ENCODE measurements at regions not wholly inside any gene's neighbourhood (a gene's known extent, or its start where the extent isn't known, plus 50 kb on each side); places are given as distances from the start of the nearest gene placed in this dataset.

- Histone ChIP-seq H3K9me3 (ENCODE audit: control insufficient read depth in 2 of 2, low read length in 2 of 2) (peaks cover 0 to 5% of the 10 kb centered on the region in 2 donors), H3K27ac (ENCODE audit: low read length) (no peak overlapping the region), H3K9ac (ENCODE audit: low read length in 2 of 2) (no peak overlapping the region), H3K4me3 (ENCODE audit: low read length in 2 of 2) (no peak overlapping the region), H3K27me3 (ENCODE audit: control insufficient read depth in 1 of 2, insufficient read depth in 2 of 2, low read length in 2 of 2) (peaks cover 4 to 8% of the 10 kb centered on the region in 2 donors), H3K4me1 (ENCODE audit: control insufficient read depth, insufficient read depth, low read length) (no peaks in the 10 kb centered on the region), H3K36me3 (ENCODE audit: control insufficient read depth in 2 of 2, insufficient read depth in 2 of 2, low read length in 2 of 2) (no peaks in the 10 kb centered on the region)
Observed at GRCh38 chr16:6023449-6023848, 925.9 kb upstream of the EEF2KMT start.

DNA sequence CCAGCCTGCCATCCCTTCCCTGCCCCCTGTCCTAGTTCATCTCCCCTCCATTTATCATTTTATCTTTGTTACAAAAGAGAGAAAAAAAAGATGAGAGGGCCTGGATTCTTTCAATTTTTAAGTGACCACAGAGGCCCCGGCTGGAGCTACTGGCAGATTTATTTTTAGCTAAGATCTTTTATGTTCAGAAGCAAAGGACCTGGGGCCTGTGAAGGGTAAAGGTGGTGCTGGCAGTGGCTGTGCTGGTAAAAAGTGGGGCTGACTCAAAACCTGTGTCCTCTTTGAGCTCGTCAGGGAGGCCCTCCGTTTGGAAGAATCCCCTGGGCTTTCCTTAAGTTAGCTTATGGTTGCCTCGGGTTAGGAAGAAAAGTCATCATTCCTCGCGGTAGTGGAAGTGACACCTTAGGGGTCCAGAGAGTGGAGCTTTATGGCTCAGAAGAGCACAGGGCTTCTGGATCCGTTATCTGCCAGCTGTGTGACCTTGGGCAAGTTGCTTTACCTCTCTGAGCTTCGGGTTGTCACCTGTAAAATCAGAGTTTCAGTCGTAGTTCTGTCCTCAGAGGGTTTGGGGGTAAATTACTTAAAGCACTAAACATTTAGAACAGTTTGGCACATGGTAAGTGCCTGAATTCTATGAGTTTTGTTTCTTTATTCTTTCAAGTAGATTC is 923.8 kb upstream of the EEF2KMT start:
- Histone ChIP-seq H3K4me1 (ENCODE audit: control insufficient read depth, insufficient read depth, low read length) (no peaks in the 10 kb centered on the region), H3K9me3 (ENCODE audit: control insufficient read depth in 2 of 2, low read length in 2 of 2) (no peaks in the 10 kb centered on the region), H3K36me3 (ENCODE audit: control insufficient read depth in 2 of 2, insufficient read depth in 2 of 2, low read length in 2 of 2) (no peaks in the 10 kb centered on the region), H3K9ac (ENCODE audit: low read length in 2 of 2) (no peak overlapping the region), H3K27me3 (ENCODE audit: control insufficient read depth in 1 of 2, insufficient read depth in 2 of 2, low read length in 2 of 2) (peaks cover 6 to 15% of the 10 kb centered on the region in 2 donors), H3K27ac (ENCODE audit: low read length) (no peak overlapping the region), H3K4me3 (ENCODE audit: low read length in 2 of 2) (no peak overlapping the region)

- H3K27me3 ChIP-seq (ENCODE audit: control insufficient read depth in 1 of 2, insufficient read depth in 2 of 2, low read length in 2 of 2), result peaks cover 6 to 15% of the 10 kb centered on the region in 2 donors
- H3K4me1 ChIP-seq (ENCODE audit: control insufficient read depth, insufficient read depth, low read length), result no peaks in the 10 kb centered on the region
- no peak overlapping the region for H3K9ac ChIP-seq (ENCODE audit: low read length in 2 of 2)
- no peak overlapping the region for H3K27ac ChIP-seq (ENCODE audit: low read length)
- H3K4me3 ChIP-seq (ENCODE audit: low read length in 2 of 2), result no peak overlapping the region
- H3K36me3 ChIP-seq (ENCODE audit: control insufficient read depth in 2 of 2, insufficient read depth in 2 of 2, low read length in 2 of 2), result no peaks in the 10 kb centered on the region
- no peaks in the 10 kb centered on the region for H3K9me3 ChIP-seq (ENCODE audit: control insufficient read depth in 2 of 2, low read length in 2 of 2)
Observed at GRCh38 chr16:6020162-6020985, 922.8 kb upstream of the EEF2KMT start.

DNA sequence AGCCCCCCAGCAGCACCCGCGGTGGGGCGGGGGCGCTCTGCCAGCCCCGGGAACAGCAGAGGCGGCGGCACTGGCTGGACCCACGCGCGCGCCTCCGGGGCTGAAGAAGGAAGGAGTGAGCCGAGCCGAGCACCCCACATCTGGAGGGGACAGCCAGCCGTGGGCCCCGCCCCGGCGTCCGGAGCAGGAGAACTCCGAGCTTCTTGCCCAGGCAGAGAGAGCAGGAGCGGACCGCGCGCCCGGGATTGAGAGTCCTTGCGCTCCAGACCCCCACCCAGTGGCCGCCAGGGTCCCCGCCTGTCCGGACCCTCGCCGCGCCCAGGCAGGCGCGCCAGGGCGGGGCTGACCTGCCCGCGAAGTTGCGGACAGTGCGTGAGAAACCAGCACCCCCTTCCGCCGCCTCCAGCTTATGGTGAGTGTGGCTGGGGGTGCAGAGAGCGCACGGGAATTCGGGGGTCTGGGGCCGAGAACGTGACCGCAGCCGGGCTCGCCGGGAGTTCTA is 921.9 kb upstream of the EEF2KMT start:
- no peaks in the 10 kb centered on the region for H3K4me1 ChIP-seq (ENCODE audit: control insufficient read depth, insufficient read depth, low read length)
- no peaks in the 10 kb centered on the region for H3K36me3 ChIP-seq (ENCODE audit: control insufficient read depth in 2 of 2, insufficient read depth in 2 of 2, low read length in 2 of 2)
- H3K27ac ChIP-seq (ENCODE audit: low read length), result no peak overlapping the region
- no peaks in the 10 kb centered on the region for H3K9me3 ChIP-seq (ENCODE audit: control insufficient read depth in 2 of 2, low read length in 2 of 2)
- peaks cover 6 to 15% of the 10 kb centered on the region in 2 donors for H3K27me3 ChIP-seq (ENCODE audit: control insufficient read depth in 1 of 2, insufficient read depth in 2 of 2, low read length in 2 of 2)
- no peak overlapping the region for H3K4me3 ChIP-seq (ENCODE audit: low read length in 2 of 2)
- H3K9ac ChIP-seq (ENCODE audit: low read length in 2 of 2), result no peak overlapping the region

- Histone ChIP-seq H3K36me3 (ENCODE audit: control insufficient read depth in 2 of 2, insufficient read depth in 2 of 2, low read length in 2 of 2) (no peaks in the 10 kb centered on the region), H3K9ac (ENCODE audit: low read length in 2 of 2) (no peak overlapping the region), H3K27me3 (ENCODE audit: control insufficient read depth in 1 of 2, insufficient read depth in 2 of 2, low read length in 2 of 2) (peaks cover 6 to 15% of the 10 kb centered on the region in 2 donors), H3K4me1 (ENCODE audit: control insufficient read depth, insufficient read depth, low read length) (no peaks in the 10 kb centered on the region), H3K27ac (ENCODE audit: low read length) (no peak overlapping the region), H3K9me3 (ENCODE audit: control insufficient read depth in 2 of 2, low read length in 2 of 2) (no peaks in the 10 kb centered on the region), H3K4me3 (ENCODE audit: low read length in 2 of 2) (no peak overlapping the region)
Observed at GRCh38 chr16:6018848-6019489, 921.4 kb upstream of the EEF2KMT start.

DNA sequence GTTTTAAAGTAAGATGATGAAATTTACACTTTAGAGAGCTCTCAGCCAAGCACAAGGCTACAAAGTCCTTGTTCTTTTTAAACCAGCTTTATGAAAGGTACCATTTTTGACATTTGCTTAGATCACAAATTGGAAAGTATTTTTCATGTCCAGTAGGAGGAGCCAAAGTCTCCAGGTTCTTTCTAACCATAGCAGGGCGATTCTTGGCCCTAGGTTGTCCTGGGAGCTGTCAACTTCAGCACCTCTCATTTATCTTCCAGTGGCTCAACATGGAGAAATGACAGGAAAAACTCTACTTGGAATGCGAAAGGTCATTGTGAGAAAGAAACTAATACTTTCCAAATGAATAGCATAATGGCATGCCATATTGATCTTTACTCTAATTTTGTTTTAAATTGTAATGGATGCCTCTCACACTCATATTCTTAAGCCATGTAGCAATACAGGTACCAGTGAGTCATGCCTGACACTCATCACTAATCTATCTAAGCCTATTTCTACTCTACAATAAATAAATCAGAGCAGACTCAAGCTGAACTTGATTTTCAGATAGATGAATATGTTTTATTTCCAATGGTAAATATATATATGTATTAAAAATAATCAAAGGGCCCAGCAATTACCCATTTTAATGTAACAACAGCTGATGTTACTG is 919.1 kb upstream of the EEF2KMT start:
- Histone ChIP-seq H3K27ac (ENCODE audit: low read length) (no peak overlapping the region), H3K9ac (ENCODE audit: low read length in 2 of 2) (no peak overlapping the region), H3K36me3 (ENCODE audit: control insufficient read depth in 2 of 2, insufficient read depth in 2 of 2, low read length in 2 of 2) (no peaks in the 10 kb centered on the region), H3K9me3 (ENCODE audit: control insufficient read depth in 2 of 2, low read length in 2 of 2) (no peaks in the 10 kb centered on the region), H3K4me1 (ENCODE audit: control insufficient read depth, insufficient read depth, low read length) (no peaks in the 10 kb centered on the region), H3K4me3 (ENCODE audit: low read length in 2 of 2) (no peak overlapping the region), H3K27me3 (ENCODE audit: control insufficient read depth in 1 of 2, insufficient read depth in 2 of 2, low read length in 2 of 2) (peaks cover 6 to 15% of the 10 kb centered on the region in 2 donors)

GRCh38 chr16:6012716-6013115 is 915.1 kb upstream of the EEF2KMT start:
- H3K36me3 ChIP-seq (ENCODE audit: control insufficient read depth in 2 of 2, insufficient read depth in 2 of 2, low read length in 2 of 2), result no peaks in the 10 kb centered on the region
- H3K4me3 ChIP-seq (ENCODE audit: low read length in 2 of 2), result no peak overlapping the region
- no peaks in the 10 kb centered on the region for H3K4me1 ChIP-seq (ENCODE audit: control insufficient read depth, insufficient read depth, low read length)
- no peak overlapping the region for H3K9ac ChIP-seq (ENCODE audit: low read length in 2 of 2)
- H3K27ac ChIP-seq (ENCODE audit: low read length), result no peak overlapping the region
- H3K9me3 ChIP-seq (ENCODE audit: control insufficient read depth in 2 of 2, low read length in 2 of 2), result no peaks in the 10 kb centered on the region
- H3K27me3 ChIP-seq (ENCODE audit: control insufficient read depth in 1 of 2, insufficient read depth in 2 of 2, low read length in 2 of 2), result peaks cover under 1 to 3% of the 10 kb centered on the region in 2 donors

DNA sequence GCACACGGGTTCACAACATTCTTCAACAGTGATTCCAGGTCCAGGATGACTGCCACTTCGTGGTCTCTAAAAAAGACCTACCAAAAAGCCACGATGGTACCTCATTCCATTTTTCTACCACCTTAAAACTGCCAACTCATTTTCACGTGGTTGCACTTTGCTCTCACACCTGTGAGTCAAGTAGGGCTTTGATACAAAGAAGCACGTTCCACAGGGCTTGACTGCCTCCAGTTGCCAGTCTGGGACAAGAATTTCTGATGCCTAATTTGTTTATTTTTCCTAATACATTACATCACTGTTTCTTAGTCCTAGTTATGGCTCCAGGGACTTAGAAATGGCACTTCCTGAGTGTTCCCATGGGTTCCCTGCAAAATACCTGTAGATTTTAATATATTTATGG is 911.6 kb upstream of the EEF2KMT start:
- no peaks in the 10 kb centered on the region for H3K36me3 ChIP-seq (ENCODE audit: control insufficient read depth in 2 of 2, insufficient read depth in 2 of 2, low read length in 2 of 2)
- no peak overlapping the region for H3K4me3 ChIP-seq (ENCODE audit: low read length in 2 of 2)
- peaks cover 0 to 2% of the 10 kb centered on the region in 2 donors for H3K27me3 ChIP-seq (ENCODE audit: control insufficient read depth in 1 of 2, insufficient read depth in 2 of 2, low read length in 2 of 2)
- H3K4me1 ChIP-seq (ENCODE audit: control insufficient read depth, insufficient read depth, low read length), result no peaks in the 10 kb centered on the region
- H3K9ac ChIP-seq (ENCODE audit: low read length in 2 of 2), result no peak overlapping the region
- peaks cover 0 to 4% of the 10 kb centered on the region in 2 donors for H3K9me3 ChIP-seq (ENCODE audit: control insufficient read depth in 2 of 2, low read length in 2 of 2)
- H3K27ac ChIP-seq (ENCODE audit: low read length), result no peak overlapping the region

- Histone ChIP-seq H3K9ac (ENCODE audit: low read length in 2 of 2) (no peak overlapping the region), H3K36me3 (ENCODE audit: control insufficient read depth in 2 of 2, insufficient read depth in 2 of 2, low read length in 2 of 2) (no peaks in the 10 kb centered on the region), H3K9me3 (ENCODE audit: control insufficient read depth in 2 of 2, low read length in 2 of 2) (peaks cover 0 to 4% of the 10 kb centered on the region in 2 donors), H3K4me3 (ENCODE audit: low read length in 2 of 2) (no peak overlapping the region), H3K27me3 (ENCODE audit: control insufficient read depth in 1 of 2, insufficient read depth in 2 of 2, low read length in 2 of 2) (peaks cover 0 to 2% of the 10 kb centered on the region in 2 donors), H3K4me1 (ENCODE audit: control insufficient read depth, insufficient read depth, low read length) (no peaks in the 10 kb centered on the region), H3K27ac (ENCODE audit: low read length) (no peak overlapping the region)
Observed at GRCh38 chr16:6008670-6009069, 911.1 kb upstream of the EEF2KMT start.

DNA sequence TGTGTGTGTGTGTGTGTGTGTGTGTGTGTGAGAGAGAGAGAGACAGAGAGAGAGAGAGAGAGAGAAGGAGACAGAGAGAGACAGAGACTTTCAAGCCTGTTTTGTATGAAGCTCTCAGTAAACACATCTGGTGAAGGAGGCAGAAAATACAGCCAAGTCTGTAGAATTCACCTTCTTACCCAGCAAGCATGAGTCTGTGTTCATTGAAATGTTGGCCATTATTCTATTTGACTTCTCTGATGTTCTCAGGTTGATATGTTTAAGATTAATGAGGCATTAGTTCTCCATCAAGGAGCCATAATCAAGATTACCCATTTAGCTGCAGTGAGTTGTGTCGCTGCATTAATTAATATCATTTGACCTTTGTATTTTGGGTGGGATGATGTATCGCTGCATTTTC is 895.8 kb upstream of the EEF2KMT start:
- Histone ChIP-seq H3K27me3 (ENCODE audit: control insufficient read depth in 1 of 2, insufficient read depth in 2 of 2, low read length in 2 of 2) (peaks cover 0 to 3% of the 10 kb centered on the region in 2 donors), H3K9me3 (ENCODE audit: control insufficient read depth in 2 of 2, low read length in 2 of 2) (peaks cover 0 to 5% of the 10 kb centered on the region in 2 donors), H3K4me1 (ENCODE audit: control insufficient read depth, insufficient read depth, low read length) (no peaks in the 10 kb centered on the region), H3K9ac (ENCODE audit: low read length in 2 of 2) (no peak overlapping the region), H3K36me3 (ENCODE audit: control insufficient read depth in 2 of 2, insufficient read depth in 2 of 2, low read length in 2 of 2) (no peaks in the 10 kb centered on the region), H3K4me3 (ENCODE audit: low read length in 2 of 2) (no peak overlapping the region), H3K27ac (ENCODE audit: low read length) (no peak overlapping the region)
